ENCODE measurements at regions not wholly inside any gene's neighbourhood (a gene's known extent, or its start where the extent isn't known, plus 50 kb on each side); places are given as distances from the start of the nearest gene placed in this dataset.

- TF ChIP-seq CTCF (conservative IDR thresholded peaks at IDR 0.05 in 1 of 2, IDR thresholded peaks at IDR 0.05 in 1 of 2; ENCODE audit: low read depth in 1 of 2, low read length in 2 of 2) (no peak), EZH2 (IDR thresholded peaks at IDR 0.05; ENCODE audit: low read length, missing control alignments) (no peak)
- no peaks in the 10 kb centered on the region for H4K20me1 ChIP-seq (ENCODE audit: control insufficient read depth, extremely low read depth, insufficient read depth, low read length)
- no peaks in the 10 kb centered on the region for H3K27me3 ChIP-seq (ENCODE audit: control insufficient read depth, insufficient read depth, low read length)
- no peak for DNase-seq (ENCODE audit: low read depth in 2 of 2)
- no peaks in the 10 kb centered on the region for H3K4me1 ChIP-seq (ENCODE audit: control insufficient read depth, extremely low read depth, insufficient read depth, low read length)
- H3K4me3 ChIP-seq (replicated peaks in 1 of 4; ENCODE audit: control extremely low read depth in 1 of 4, insufficient read depth in 1 of 4, low read depth in 3 of 4, low read length in 4 of 4) = no peak overlapping the region
- no peaks in the 10 kb centered on the region for H3K9me3 ChIP-seq (ENCODE audit: control insufficient read depth, insufficient read depth, low read depth, low read length)
- H2AFZ ChIP-seq (ENCODE audit: low read length) = no peak overlapping the region
- no peaks in the 10 kb centered on the region for H3K79me2 ChIP-seq (ENCODE audit: control insufficient read depth, insufficient read depth, low read length)
- no peak overlapping the region for H3K4me2 ChIP-seq (ENCODE audit: extremely low read depth, insufficient read depth, low read length)
- H3K36me3 ChIP-seq (ENCODE audit: control insufficient read depth, insufficient read depth, low read length) = no peaks in the 10 kb centered on the region
- H3K27ac ChIP-seq (ENCODE audit: insufficient read depth, low read length) = no peak overlapping the region
- H3K9ac ChIP-seq (ENCODE audit: insufficient read depth, low read length) = no peak overlapping the region
These were observed 83.3 kb upstream of the NHSL1 start for GRCh38 chr6:138582573-138582972.

- no peaks in the 10 kb centered on the region for H3K27me3 ChIP-seq (ENCODE audit: control insufficient read depth, insufficient read depth, low read length)
- no peak overlapping the region for H3K4me2 ChIP-seq (ENCODE audit: extremely low read depth, insufficient read depth, low read length)
- TF ChIP-seq EZH2 (IDR thresholded peaks at IDR 0.05; ENCODE audit: low read length, missing control alignments) (no peak), CTCF (conservative IDR thresholded peaks at IDR 0.05 in 1 of 2, IDR thresholded peaks at IDR 0.05 in 1 of 2; ENCODE audit: low read depth in 1 of 2, low read length in 2 of 2) (no peak)
- H3K4me3 ChIP-seq (replicated peaks in 1 of 4; ENCODE audit: control extremely low read depth in 1 of 4, insufficient read depth in 1 of 4, low read depth in 3 of 4, low read length in 4 of 4) = no peak overlapping the region
- peaks cover 1% of the 10 kb centered on the region for H3K79me2 ChIP-seq (ENCODE audit: control insufficient read depth, insufficient read depth, low read length)
- no peaks in the 10 kb centered on the region for H3K9me3 ChIP-seq (ENCODE audit: control insufficient read depth, insufficient read depth, low read depth, low read length)
- no peak for DNase-seq (ENCODE audit: low read depth in 2 of 2)
- no peak overlapping the region for H3K27ac ChIP-seq (ENCODE audit: insufficient read depth, low read length)
- H3K4me1 ChIP-seq (ENCODE audit: control insufficient read depth, extremely low read depth, insufficient read depth, low read length) = no peaks in the 10 kb centered on the region
- no peak overlapping the region for H2AFZ ChIP-seq (ENCODE audit: low read length)
- H3K9ac ChIP-seq (ENCODE audit: insufficient read depth, low read length) = no peak overlapping the region
- H4K20me1 ChIP-seq (ENCODE audit: control insufficient read depth, extremely low read depth, insufficient read depth, low read length) = no peaks in the 10 kb centered on the region
- no peaks in the 10 kb centered on the region for H3K36me3 ChIP-seq (ENCODE audit: control insufficient read depth, insufficient read depth, low read length)
These were observed 87.3 kb upstream of the NHSL1 start for GRCh38 chr6:138586638-138587037.

- H4K20me1 ChIP-seq (ENCODE audit: control insufficient read depth, extremely low read depth, insufficient read depth, low read length) = no peaks in the 10 kb centered on the region
- H3K79me2 ChIP-seq (ENCODE audit: control insufficient read depth, insufficient read depth, low read length) = peaks cover 3% of the 10 kb centered on the region
- H3K9me3 ChIP-seq (ENCODE audit: control insufficient read depth, insufficient read depth, low read depth, low read length) = no peaks in the 10 kb centered on the region
- no peak overlapping the region for H3K4me2 ChIP-seq (ENCODE audit: extremely low read depth, insufficient read depth, low read length)
- H2AFZ ChIP-seq (ENCODE audit: low read length) = peak overlapping the region; percentile 2
- H3K27me3 ChIP-seq (ENCODE audit: control insufficient read depth, insufficient read depth, low read length) = no peaks in the 10 kb centered on the region
- H3K4me1 ChIP-seq (ENCODE audit: control insufficient read depth, extremely low read depth, insufficient read depth, low read length) = peaks cover 6% of the 10 kb centered on the region
- no peaks in the 10 kb centered on the region for H3K36me3 ChIP-seq (ENCODE audit: control insufficient read depth, insufficient read depth, low read length)
- H3K27ac ChIP-seq (ENCODE audit: insufficient read depth, low read length) = no peak overlapping the region
- TF ChIP-seq EZH2 (IDR thresholded peaks at IDR 0.05; ENCODE audit: low read length, missing control alignments) (no peak), CTCF (conservative IDR thresholded peaks at IDR 0.05 in 1 of 2, IDR thresholded peaks at IDR 0.05 in 1 of 2; ENCODE audit: low read depth in 1 of 2, low read length in 2 of 2) (peak; percentile 95 to 98)
- peak; percentile 66 to 85 for DNase-seq (ENCODE audit: low read depth in 2 of 2)
- H3K4me3 ChIP-seq (replicated peaks in 1 of 4; ENCODE audit: control extremely low read depth in 1 of 4, insufficient read depth in 1 of 4, low read depth in 3 of 4, low read length in 4 of 4) = no peak overlapping the region
- H3K9ac ChIP-seq (ENCODE audit: insufficient read depth, low read length) = no peak overlapping the region
These were observed 89.6 kb upstream of the NHSL1 start for GRCh38 chr6:138588805-138589434.
